Stimulated activated CD4-positive, alpha-beta T cell treated with anti-CD3 and anti-CD28 coated beads, Interleukin-4, amount 100 ng/mL, for 1 hour (primary cell): ENCODE measurements at regions not wholly inside any gene's neighbourhood (a gene's known extent, or its start where the extent isn't known, plus 50 kb on each side); places are given as distances from the start of the nearest gene placed in this dataset.

Experiments
- DNase-seq: peaks from one replicate; pipeline ENCODE4 v3.0.0-alpha.2; 2020

GRCh38 chr20:60659240-60659639 lies 592.8 kb upstream of the CDH4 start:
- DNase-seq: no peak

GRCh38 chr20:60662307-60662706 lies 589.8 kb upstream of the CDH4 start:
- no peak for DNase-seq

GRCh38 chr20:60664106-60664505 lies 588.0 kb upstream of the CDH4 start:
- DNase-seq: no peak

DNA sequence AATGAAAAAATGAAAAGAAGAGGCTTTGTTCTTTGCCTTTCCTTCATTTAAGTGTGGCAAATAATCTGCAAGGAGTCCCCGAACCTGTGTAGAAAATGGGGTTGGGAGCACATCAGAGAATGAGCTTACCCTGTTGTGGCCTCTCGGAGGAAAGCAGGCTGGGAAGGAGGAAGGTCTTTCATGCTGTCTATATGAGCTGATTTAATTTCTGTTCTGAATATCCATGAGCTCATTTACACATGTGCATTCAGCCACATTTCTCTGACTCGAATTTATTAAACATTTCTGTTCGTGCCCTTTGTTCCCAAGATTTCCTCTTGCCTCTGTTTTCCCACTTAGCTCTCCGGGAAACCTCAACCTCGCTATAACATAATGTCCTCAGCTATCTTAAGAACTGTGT lies 584.4 kb upstream of the CDH4 start:
- DNase-seq: no peak

GRCh38 chr20:60669211-60669610 lies 582.9 kb upstream of the CDH4 start:
- DNase-seq: no peak

GRCh38 chr20:60676011-60676410 lies 576.0 kb upstream of the CDH4 start:
- no peak for DNase-seq

DNA sequence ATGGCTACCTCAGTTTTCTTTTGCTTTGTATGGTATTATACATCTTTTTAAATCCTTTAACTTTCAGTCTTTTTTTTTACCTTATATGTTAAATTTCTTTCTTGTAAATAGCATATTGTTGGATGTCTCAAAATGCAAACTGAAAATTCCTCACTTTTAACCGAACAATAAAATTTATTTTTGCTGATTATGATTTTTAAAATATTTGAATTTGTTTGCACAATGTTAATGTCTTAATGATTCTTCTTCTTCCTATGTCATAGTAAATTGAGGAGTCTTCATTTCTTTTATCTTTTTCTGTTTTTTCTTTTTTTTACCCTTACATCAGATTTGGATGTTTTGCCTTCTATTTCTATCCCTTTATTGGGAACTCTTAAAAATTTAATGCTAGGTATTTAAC lies 574.2 kb upstream of the CDH4 start:
- no peak for DNase-seq

GRCh38 chr20:60680554-60680953 lies 571.5 kb upstream of the CDH4 start:
- no peak for DNase-seq

- DNase-seq: no peak
Measured at GRCh38 chr20:60687213-60687612, 564.8 kb upstream of the CDH4 start.

GRCh38 chr20:60690771-60691170 lies 561.3 kb upstream of the CDH4 start:
- DNase-seq: no peak

DNA sequence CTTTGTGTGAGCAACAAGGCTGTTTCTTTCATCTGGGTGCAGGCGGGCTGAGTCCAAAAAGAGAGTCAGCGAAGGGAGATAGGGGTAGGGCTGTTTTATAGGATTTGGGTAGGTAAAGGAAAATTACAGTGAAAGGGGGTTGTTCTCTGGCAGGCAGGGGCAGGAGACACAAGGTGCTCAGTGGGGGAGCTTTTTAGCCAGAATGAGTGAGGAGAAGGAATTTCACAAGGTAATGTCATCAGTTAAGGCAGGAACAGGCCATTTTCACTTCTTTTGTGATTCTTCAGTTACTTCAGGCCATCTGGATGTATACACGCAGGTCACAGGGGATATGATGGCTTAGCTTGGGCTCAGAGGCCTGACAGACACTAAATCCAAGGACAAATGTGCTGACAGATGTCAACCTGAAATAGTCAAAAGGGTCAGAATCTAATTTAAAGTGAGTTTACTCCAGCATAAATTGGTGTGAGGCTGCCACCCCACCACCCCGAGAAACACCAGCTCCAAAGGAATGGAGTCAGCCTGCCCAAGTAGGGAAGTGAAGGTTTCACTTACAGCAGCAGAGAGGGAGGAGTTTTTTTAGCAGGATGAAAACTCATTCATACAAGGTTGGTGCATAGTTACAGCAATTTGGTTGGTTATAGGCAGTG lies 560.0 kb upstream of the CDH4 start:
- DNase-seq: no peak

DNA sequence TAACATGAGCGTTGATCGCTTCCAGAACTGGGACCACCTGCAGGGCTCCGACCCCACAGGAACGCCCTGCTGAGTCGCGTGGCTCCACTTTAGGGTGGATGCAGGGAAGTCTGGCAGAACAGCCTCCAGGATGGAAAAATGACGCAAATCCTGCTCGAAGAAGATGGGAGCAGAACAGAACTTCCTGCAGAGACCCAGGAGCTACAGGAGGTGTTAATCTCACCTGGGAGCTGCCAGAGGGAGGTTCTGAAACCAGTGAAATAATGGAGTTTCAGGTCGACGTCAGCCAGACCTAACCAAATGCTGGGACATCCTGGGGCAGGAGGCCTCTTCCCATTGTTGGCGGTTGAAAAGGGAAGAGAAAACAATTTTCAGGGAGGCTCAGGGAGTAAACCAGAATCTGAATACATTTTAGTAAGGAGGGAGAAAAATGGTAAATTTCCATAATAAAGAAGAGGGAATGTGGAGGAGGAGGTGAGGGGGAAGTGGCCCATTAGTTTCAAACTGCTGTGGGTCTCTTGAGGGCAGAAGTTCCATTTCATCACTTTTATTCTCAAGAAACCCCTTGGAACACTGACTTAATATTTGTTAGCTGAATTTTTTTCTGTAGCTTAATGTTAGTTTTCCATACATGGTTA lies 558.4 kb upstream of the CDH4 start:
- no peak for DNase-seq

- no peak for DNase-seq
Measured at GRCh38 chr20:60694763-60695162, 557.3 kb upstream of the CDH4 start.

- peak; percentile 18 for DNase-seq
Measured at GRCh38 chr20:60695226-60696000, 556.6 kb upstream of the CDH4 start.

DNA sequence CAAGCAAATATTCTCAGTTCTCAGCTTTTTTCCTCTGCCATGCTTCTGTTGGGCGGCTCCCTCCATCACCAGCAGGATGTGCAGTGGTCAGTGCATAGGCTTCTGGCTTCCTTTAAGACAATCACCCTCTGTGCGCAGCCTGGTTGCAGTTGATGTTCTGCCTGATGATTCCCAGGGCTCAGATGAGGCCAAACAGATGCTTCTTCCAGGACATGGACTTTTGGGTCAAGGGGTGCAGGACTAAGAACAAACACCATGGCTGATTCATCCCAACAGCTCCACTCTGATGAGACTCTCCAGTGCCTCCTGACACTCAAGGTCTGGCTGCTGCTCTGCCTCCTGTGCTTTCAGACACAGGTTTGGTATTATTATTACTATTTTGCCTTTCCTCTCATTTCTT lies 554.8 kb upstream of the CDH4 start:
- no peak for DNase-seq

DNA sequence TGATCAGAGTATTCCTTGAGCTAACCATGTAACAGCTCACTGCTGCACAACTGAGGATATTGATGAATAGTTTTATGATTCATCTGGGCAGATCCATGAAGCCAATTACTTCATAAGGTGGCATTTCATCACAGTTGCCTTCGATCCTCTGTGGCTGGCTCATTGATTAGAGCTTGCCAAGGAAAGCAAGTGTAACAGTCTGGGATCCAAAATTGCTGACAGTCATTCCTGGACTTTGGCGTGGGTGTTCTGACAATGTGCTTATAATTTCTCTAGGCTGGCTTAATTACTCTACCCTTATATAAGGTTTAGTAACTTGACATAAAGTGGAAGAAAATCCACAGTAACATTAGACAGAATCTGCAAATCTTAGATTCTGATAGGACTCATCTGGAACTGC lies 551.3 kb upstream of the CDH4 start:
- DNase-seq: no peak

- no peak for DNase-seq
Measured at GRCh38 chr20:60704147-60704546, 547.9 kb upstream of the CDH4 start.

- DNase-seq: no peak
Measured at GRCh38 chr20:60713396-60713795, 538.7 kb upstream of the CDH4 start.

GRCh38 chr20:60715172-60715571 lies 536.9 kb upstream of the CDH4 start:
- DNase-seq: no peak

DNA sequence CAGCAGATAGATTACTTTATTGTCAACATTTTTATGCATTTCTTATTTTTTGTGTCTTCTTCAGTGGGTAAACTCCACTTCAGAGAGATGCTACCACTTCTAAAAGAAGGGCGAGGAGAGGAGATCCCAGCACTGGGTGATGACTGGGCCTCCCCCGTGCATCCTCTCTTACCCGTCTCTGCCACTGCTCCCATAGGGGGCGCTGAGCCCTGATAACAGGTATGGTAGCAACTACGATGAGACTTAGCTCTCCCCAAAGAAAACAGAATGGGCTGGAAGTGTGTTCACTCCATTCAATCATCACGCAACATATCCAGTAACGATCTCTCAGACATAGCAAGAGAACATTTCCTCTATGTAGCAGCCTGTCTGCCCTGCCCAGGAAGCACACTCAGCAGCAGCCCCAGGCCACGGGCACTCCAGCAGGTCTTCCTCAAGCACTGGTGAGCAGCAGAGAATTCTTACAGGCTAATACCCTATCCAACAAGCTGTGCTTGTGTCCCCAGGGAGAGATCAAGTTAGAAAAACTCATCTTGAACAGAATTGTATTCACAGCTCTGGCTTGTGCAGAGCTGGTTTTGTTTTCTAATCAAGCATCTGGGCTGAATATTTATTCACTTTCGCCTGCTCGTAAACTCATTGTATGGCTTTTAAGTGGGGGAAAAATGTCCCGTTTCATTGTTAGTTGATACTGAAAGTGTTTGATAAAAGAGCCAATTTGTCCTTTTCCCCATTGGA lies 533.1 kb upstream of the CDH4 start:
- DNase-seq: no peak

GRCh38 chr20:60725311-60725906 lies 526.7 kb upstream of the CDH4 start:
- DNase-seq: no peak

DNA sequence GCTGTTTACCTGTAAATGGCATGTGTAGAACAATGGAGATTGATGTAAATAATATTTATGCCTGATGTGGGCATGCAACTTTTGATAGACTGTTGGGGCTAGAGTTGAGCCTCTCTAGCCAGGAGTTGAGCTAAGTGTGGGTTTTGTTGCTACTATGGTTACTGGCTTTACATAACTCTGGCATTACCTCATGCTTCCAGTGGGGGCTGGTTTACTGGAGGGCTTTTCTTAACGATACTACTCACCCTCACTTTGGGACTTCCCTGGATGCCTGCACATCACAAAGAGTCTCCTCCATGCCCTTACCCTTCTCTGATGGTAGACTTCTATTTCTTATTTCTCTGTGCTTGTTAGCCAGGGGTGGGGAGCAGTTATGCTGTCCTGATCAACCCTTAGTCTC lies 524.6 kb upstream of the CDH4 start:
- DNase-seq: no peak

DNA sequence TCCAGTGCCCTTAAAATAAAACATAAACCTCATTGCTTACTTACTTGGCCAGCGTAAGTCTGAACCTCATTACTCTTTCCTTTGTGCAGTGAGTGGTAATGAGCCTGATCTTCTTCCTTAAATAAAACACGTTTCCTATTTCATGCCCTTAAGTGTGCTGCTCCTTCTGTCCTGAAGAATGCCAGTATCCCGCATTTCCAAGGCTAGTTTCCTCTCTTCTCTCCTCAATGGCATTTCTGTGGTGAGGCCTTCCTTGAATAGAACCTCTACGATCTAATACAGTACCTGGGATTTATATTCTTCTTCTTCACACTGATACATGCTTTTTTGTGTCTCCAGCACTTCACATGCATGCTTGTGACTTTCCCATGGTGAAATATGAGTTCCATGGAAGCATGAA lies 523.4 kb upstream of the CDH4 start:
- DNase-seq: no peak
